Amygdala (tissue), 56 donors: ENCODE measurements at regions not wholly inside any gene's neighbourhood (a gene's known extent, or its start where the extent isn't known, plus 50 kb on each side); places are given as distances from the start of the nearest gene placed in this dataset.

ENCODE experiments used
- DNase-seq, 56 donors: peaks; one replicate each; lab custom pipeline; 2025; lab: John Stamatoyannopoulos, UW

- no peak for DNase-seq
Measured at GRCh38 chr7:52897713-52898112, 137.7 kb upstream of the POM121L12 start.

GRCh38 chr7:52897288-52897687, 138.1 kb upstream of the POM121L12 start:
- no peak for DNase-seq

GRCh38 chr7:52877240-52877639, 158.2 kb upstream of the POM121L12 start:
- DNase-seq, result no peak

- no peak for DNase-seq
Measured at GRCh38 chr7:52876402-52876801, 159.0 kb upstream of the POM121L12 start.

- DNase-seq, result no peak
Measured at GRCh38 chr7:52863652-52864051, 171.8 kb upstream of the POM121L12 start.

- no peak for DNase-seq
Measured at GRCh38 chr7:52862321-52862720, 173.1 kb upstream of the POM121L12 start.

- no peak for DNase-seq
Measured at GRCh38 chr7:52857367-52857766, 178.1 kb upstream of the POM121L12 start.

- no peak for DNase-seq
Measured at GRCh38 chr7:52854681-52855080, 180.8 kb upstream of the POM121L12 start.

GRCh38 chr7:52851547-52851946, 183.9 kb upstream of the POM121L12 start:
- DNase-seq, result no peak

GRCh38 chr7:52843436-52843835, 192.0 kb upstream of the POM121L12 start:
- no peak for DNase-seq

- no peak for DNase-seq
Measured at GRCh38 chr7:52842202-52842900, 193.1 kb upstream of the POM121L12 start.

- DNase-seq, result no peak
Measured at GRCh38 chr7:52838981-52839411, 196.4 kb upstream of the POM121L12 start.

GRCh38 chr7:52831321-52831720, 204.1 kb upstream of the POM121L12 start:
- DNase-seq, result no peak

- DNase-seq, result no peak
Measured at GRCh38 chr7:52830801-52831200, 204.6 kb upstream of the POM121L12 start.

- DNase-seq, result peak in 2 of 56 donors; percentile 2 to 8
Measured at GRCh38 chr7:52826515-52827265, 208.7 kb upstream of the POM121L12 start.

- DNase-seq, result no peak
Measured at GRCh38 chr7:52825611-52826010, 209.8 kb upstream of the POM121L12 start.

GRCh38 chr7:52811537-52811936, 223.9 kb upstream of the POM121L12 start:
- no peak for DNase-seq

GRCh38 chr7:52799817-52800216, 235.6 kb upstream of the POM121L12 start:
- DNase-seq, result no peak

GRCh38 chr7:52797801-52798200, 237.6 kb upstream of the POM121L12 start:
- no peak for DNase-seq

- no peak for DNase-seq
Measured at GRCh38 chr7:52794621-52795020, 240.8 kb upstream of the POM121L12 start.

GRCh38 chr7:52791176-52791700, 244.2 kb upstream of the POM121L12 start:
- DNase-seq, result no peak

- DNase-seq, result no peak
Measured at GRCh38 chr7:52786174-52786573, 249.3 kb upstream of the POM121L12 start.
